Mammary epithelial cell (primary cell): ENCODE measurements at regions not wholly inside any gene's neighbourhood (a gene's known extent, or its start where the extent isn't known, plus 50 kb on each side); places are given as distances from the start of the nearest gene placed in this dataset.

Experiments used
- CTCF ChIP-seq, 2 donors: IDR thresholded peaks in 1 of 2; conservative IDR thresholded peaks in 1 of 2; 2 replicates each; pipeline ENCODE4 v1.5.1; 2011 to 2012; ENCODE audit warnings: inconsistent platforms in 2 of 2, low read length in 2 of 2, mild to moderate bottlenecking in 2 of 2, control low read depth in 1 of 2, low read depth in 1 of 2; ENCODE audit not compliant: insufficient read depth in 1 of 2; ENCODE audit errors: extremely low read depth in 1 of 2
- EZH2 ChIP-seq: IDR thresholded peaks from 2 replicates; pipeline ENCODE4 v1.6.1; 2012; ENCODE audit warnings: low read length, inconsistent platforms, borderline replicate concordance

- no peak for TF ChIP-seq CTCF (conservative IDR thresholded peaks at IDR 0.05 in 1 of 2, IDR thresholded peaks at IDR 0.05 in 1 of 2; ENCODE audit: extremely low read depth in 1 of 2, insufficient read depth in 1 of 2, low read depth in 1 of 2, low read length in 2 of 2)
- TF ChIP-seq EZH2 = no peak
Measured at GRCh38 chr2:118716102-118716501, 131.3 kb downstream of the EN1 start.
